HG02840 (cell line): ENCODE measurements at regions not wholly inside any gene's neighbourhood (a gene's known extent, or its start where the extent isn't known, plus 50 kb on each side); places are given as distances from the start of the nearest gene placed in this dataset.

Experiments used
- ATAC-seq: cut with Tn5 transposase; IDR thresholded peaks from one replicate; pipeline ENCODE4 v1.9.1; 2021; ENCODE audit warnings: mild to moderate bottlenecking, moderate library complexity, moderate number of reproducible peaks; ENCODE audit not compliant: unreplicated experiment, low FRiP score

DNA sequence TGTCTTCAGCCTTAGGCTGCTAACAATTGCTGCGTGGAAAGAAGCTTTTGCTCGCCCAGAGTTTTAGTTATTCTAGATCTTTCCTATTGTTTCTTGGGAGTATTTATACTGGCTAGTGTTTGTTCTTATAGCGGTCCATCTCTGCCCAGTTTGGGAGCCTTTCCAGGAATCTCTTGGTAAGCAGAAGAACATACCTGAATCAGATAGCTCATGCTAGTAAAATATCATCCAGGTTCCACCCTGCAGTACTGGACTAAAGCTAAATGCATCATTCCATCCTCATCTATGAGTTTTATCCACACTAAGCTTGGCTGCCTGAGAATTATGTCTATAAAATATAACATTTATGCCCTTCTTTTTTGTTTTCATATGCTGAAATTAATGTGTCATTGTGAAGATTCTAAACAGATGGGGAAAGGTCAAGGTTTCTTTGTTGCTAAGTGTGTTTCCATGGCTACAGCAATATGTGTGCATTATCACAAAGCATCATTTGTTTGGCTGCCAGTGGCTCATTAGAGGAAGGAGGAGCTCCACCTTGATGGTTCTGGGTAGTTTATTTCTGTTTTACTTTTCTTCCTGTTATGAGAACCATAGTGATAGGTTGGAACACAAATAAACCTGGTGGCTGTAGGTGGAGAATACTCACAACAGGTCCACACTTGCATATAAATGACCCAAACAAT is 182.8 kb downstream of the PIK3C3 start:
- no peak for ATAC-seq

DNA sequence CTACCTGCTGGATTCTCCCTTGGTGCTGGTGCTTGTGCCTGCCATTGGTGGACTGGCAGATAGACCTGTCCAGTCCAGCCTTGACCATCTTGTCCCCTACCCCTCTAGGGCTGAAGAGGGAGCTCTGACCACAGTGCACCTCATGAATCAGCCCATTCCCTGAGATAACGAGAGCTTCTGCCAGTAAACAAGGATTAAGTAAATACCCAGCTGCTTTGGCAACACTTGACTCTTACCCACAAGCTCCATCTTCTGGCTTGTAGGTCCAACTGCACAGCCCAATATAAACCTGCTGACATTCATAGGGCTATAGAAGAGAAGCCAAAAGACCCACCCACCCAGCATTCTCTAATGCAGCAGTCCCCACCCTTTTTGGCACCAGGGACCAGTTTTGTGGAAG is 186.4 kb downstream of the PIK3C3 start:
- no peak for ATAC-seq

DNA sequence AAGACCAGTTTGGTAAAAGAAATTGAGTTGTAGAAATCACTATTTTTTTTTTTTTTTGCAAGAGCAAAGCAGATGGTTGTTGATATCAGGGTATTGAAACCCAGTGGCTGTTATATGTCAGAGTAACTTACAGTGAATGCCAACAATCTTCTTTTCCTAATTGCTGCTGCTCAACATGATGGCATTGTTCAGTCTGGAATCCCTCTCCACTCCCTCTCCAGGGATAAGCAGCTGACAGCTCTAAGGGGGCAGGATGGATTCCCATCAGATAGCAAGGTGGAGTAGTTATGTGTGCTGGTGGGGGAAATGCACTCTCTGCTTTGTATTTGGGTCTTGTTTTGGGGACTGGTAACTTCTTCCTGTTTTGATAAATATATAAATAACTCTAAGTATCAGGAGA is 200.0 kb downstream of the PIK3C3 start:
- ATAC-seq = no peak

DNA sequence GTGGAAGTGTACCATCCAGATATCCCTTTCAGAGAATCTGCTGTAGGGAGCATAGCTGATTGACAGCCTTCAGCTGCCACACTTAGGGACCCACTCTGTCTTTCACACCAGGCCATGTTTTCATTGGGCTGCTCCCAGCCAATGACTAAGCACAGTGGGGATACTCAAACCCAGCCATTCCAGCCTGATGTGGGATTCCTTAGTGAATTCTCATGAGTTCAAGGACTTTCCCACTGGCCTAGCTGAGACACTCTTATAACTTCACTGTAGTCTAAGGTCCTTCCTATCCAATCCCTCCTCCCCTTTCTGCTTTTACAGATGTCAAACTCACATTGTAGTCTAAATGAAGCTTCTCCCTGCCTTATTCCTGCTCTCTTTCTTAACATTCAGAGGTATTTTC is 201.2 kb downstream of the PIK3C3 start:
- no peak for ATAC-seq

DNA sequence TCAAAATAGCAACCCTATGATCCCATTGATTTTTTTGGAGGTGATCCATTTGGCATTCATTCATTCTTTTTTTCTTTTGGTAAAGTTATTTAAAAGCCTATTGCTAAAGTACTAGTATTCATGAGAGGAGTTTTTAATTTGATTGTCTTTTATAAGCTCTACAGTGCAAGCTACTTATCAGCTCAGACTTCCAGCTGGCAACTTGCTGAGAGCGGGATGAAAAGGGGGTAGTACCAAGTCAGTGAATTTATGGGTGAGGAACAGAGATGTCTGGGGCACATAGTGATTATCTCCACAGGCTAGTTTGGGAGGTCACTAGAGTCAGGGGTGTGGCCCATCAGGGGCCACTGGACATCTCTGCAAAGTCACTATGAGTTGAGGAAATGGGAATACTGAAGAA is 202.4 kb downstream of the PIK3C3 start:
- ATAC-seq = no peak

DNA sequence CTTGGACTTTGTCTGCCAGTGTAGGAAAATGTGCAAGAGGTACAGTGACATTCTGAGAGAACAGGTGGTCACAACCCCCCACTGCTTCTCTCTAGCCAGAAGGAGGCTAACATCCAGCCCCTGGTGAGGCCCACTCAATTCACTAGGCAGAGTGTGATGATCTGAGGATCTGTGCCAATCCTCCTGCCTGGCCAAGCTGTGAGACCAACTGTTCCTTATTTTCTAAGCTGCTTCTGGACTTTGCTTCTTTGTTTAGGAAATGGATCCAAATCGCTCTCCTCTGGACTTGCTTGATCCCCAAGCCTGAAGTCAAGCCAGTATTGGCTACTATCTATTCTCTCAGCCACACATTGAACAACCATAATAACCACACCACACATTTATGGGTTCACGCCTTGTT is 202.8 kb downstream of the PIK3C3 start:
- ATAC-seq = no peak

DNA sequence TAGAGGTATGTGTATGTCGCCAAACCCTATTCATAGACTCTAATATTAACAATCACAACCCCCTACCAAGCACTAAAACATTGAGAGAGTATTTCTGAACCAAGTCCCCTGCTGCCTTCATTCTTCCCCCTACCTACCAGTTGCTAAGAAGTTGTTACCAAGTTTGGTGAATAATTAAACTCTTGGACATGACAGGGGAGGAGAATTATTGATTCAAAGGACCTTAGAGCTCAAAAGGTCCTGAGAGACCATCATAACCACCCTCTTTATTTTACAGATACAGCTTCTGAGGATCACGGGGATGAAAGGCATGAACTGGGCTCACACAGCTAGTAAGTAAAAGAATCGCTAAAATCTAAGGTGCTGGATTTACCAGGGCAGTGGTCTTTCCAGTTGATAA is 204.1 kb downstream of the PIK3C3 start:
- no peak for ATAC-seq

DNA sequence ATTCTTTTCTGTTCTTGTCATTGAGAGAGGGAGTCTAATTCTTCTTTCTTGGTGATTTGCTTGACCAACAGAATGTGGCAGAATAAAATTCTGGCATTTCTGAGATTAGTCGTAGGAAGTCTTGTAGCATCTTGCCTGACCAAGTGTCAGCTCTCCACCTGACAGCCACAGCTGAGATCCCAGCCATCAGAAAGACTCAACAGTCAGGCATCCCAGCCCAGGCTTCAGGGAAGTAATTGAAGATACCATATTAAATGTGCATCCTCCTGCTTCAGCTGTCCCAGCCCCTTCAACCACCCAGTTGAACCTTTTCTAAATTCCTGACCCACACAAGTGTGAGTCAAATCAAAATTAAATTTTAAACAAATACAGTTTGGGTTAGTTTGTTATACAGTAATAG is 208.3 kb downstream of the PIK3C3 start:
- ATAC-seq = no peak

DNA sequence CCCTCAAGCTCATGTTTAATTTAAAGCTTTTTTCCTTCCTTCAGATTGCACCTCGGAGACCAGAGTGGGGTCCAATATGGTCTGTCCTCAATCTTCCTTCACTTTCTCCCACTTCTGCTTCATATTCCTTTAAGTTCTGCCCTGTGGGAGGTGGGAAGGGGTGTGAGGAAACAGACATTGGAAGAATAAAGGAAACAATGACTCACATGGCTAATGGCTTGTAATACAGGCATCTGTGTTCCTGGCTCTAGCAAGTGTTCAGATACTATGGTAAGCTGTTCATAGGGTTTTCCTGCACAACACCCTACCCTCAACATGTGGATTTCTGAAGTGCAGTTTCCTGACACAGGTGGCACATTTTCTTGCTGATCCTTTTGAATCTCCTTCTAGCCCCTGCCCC is 209.5 kb downstream of the PIK3C3 start:
- no peak for ATAC-seq

DNA sequence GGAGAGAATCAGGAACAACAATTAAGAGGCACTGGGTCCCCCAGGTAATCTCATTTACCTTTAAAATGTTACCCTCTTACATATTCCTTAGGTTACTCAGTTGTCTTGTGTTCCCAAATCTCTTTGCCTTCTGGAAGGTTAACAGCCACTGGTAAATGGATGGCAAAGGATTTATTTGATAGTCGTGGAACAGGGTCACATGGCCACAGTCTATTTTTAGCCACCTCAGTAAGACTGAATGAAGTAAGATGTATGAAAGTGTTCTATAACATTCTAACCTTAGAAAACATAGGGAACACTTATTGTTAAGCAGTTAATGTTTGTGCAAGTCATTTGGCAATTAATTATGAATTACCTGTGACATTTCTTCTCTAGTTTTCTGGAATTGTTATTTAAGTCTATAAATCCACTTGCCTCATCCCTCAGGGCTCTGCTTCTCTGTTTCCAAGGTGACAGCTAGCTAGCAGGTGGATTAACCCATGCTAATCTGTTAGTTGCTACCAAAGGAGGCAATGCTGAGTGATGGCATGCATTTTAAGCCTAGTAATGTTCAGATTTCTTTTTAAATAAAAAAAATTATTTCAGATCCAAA is 211.0 kb downstream of the PIK3C3 start:
- no peak for ATAC-seq

DNA sequence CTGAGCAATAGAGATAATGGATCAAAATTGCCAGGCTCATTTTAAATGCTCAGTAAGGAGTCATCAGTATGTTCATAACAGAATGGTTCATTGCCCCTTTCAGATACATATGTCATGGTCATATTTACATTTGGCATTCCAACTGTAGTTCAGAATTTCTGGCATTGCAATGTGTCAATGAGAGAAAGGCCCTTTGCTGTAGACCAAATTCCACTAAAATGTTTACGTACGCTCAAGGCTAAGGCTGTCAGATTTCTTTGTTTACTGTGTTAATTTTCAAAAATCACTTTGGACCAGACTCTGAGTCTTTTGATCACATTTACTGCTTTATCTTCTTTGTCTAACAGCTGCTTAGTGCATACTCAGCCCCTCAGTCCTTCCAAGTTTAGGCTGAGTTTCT is 213.5 kb downstream of the PIK3C3 start:
- ATAC-seq = no peak

DNA sequence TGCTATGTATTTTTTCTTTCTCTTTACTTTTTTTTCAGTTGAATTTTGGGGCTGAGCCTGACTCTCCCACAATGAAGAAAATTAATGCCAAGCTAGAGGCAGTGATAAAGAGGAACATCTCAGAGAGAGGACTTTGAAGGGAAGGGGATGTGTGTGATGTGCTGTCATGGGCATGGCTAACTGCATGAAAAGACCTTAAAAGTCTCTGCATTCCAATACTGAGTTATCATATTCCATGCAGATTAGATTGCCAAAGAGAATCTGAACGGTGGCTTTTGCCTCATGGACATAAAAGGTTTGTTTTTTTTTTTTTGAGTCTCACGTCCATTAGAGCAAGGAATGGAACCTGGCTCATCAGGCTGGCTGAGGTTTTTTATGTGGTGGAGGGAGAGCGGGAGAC is 213.9 kb downstream of the PIK3C3 start:
- ATAC-seq = no peak

DNA sequence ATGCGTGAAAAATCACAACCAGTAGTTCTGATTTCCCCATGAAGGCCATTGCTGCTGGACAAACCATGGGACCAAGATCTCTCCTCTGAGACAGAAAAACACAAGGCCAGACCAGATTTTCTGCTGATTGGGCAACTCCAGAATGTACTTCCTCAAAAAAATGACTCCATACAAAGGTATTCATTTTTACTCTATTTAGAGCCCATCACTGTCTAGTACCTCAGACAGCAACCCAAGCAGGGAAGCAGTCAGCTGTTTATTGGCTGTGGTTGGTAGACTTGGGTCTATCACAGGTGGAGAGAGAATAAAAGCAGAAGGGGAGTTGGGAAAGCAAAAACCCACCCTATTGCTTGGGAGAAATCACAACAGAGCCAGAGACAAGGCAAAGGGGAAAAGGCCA is 219.9 kb downstream of the PIK3C3 start:
- ATAC-seq = no peak

DNA sequence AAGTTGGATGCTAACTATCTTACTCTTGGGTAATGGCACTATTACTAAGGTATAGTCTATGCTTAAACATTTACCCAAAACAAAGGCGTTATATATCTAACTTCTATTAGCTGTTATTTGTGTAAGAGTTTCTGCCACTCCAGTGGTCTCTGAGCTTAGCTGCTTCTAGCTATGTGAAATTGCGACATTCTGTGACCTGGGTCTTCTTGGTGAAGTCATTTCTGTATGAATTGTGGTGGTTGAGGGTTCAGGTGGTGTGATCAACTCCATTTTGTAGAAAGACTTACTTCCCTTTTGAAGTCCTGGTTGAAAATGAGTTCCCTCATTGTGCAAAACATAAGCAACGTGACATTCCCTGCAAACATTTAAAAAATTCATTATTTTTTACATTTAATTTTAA is 221.6 kb downstream of the PIK3C3 start:
- ATAC-seq = no peak

DNA sequence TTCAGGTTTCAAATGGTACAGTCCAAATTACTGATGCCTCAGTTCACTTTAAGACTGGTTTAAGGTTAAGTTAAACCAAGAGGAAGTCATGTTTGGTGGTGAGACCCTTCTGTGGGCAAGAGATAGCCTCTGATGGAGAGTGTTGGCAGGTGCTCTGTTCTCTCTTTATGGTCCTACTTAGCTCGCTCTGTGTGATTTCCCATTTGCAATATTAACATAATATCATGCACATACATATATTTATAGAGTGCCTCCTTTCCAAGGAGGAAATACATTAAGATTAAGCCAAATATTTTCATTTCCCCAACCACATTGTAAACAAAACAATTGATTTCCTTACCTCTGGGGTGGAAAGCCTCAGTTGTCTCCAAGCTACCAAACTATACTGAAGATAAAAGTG is 222.4 kb downstream of the PIK3C3 start:
- no peak for ATAC-seq

DNA sequence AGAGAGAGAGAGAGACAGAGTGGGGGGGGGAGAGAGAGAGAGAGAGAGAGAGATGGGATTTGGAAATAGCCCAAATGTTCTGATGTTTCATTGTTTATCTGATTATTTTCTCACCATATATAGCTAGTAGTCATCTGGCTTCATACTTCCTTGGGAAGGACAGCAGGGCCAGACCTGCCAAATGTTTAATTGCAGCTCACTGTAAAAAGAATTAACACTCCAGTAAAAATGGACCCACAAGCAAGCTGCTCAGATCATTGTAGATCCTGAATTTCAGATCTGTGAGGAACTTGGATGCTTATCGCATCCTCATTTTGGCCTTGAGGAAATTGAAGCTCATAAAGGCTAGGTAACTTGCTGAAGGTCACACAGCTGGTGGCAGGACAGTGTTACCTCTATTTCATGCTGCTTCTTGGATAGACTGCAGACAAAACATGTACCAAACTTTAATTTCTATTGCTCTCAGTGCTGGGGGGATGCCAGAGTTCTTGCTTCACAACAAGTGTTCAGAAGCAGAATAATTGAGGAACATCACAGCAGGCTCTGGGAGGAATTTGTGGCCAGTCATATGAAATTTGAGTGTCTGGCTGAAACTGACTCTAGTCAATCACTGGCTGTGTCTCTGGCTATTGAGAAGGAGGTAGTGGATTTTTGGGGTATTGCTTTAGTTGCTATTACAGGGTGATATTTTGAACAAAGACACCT is 223.5 kb downstream of the PIK3C3 start:
- no peak for ATAC-seq

DNA sequence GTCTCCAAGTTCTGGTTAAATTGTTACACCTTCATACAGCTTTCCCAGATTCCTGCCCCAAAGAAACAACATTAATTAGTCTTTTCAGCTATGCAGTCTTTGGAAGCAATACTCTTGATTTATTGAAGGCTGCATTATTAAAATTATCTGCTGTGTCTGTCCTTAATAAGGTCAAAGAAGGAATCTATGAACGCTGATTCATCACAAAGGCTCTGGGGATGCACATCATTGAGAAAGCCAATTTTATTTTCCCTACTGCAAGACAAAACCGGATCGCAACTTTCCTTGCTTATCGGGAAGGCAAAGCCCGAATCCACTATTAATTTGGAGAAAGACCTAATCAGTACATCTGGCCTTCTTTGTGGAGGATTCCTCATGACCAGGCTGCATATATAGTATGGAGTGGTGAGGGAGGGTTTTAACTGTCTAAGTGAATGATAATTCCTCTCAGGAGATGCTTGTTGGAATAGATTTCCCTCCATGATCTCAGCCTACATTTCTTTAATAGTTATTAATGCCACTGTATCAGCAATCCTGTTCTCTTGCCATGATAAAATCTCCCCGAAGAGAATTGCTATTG is 224.6 kb downstream of the PIK3C3 start:
- no peak for ATAC-seq

DNA sequence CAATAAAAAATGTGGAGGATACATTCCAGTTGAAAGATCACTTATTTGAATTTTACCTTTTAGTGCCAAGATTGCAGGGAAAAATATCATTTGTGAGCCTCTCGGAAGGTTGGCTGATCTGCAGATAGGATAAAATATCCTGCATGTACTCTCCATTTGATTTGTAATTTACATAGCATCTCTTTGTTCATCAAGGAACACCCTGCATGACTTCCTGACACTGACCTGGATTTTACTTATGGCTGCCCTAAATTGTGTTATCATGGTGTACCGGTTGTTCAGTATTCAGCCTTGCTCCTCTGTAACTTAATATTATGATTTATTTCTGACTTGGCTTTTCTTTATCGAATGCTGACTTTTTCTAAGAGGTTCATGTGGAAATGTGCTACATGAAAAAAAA is 226.4 kb downstream of the PIK3C3 start:
- ATAC-seq = no peak

DNA sequence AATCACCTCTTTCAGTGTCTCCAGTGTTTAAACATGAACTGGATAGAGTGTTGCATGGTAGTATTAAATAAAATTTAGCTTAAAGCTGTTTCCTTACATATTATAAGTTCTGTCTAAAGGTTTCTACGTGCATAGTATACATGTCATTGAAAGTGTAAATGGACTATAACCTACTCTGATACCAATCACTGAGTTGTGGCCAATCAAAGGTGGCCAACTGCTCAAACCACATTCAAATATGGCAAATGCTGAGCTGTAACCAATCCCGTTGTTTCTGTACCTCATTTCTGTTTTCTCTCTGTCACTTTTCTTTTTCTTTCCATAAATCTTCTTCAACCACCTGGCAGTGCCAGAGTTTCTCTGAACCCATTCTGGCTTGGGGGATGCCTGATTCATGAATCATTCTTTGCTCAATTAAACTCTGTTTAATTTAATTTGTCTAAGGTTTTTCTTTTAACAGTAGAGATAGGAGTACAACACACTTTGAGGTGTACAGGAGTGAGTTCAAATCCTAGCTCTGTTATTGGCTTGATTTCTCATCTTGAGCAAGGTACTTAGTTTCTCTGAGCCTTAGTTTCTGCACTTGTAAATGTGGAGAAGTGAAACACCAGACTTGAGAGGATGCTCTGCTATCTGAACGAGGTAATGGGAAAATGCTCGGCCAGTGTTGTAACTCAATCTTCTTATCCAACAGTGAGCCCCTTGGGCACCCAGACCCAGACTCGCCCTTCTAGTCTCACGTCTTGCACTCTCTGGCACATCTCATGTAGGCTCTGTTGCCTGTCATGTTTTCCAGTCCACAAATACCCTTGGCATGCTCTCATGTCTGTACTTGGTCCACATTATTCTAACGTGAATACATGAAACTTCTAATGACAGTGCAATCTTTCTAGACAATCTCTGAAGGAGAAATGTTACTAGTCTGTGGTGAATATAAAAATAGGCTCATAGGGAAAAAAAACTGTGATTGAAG is 228.0 kb downstream of the PIK3C3 start:
- no peak for ATAC-seq

DNA sequence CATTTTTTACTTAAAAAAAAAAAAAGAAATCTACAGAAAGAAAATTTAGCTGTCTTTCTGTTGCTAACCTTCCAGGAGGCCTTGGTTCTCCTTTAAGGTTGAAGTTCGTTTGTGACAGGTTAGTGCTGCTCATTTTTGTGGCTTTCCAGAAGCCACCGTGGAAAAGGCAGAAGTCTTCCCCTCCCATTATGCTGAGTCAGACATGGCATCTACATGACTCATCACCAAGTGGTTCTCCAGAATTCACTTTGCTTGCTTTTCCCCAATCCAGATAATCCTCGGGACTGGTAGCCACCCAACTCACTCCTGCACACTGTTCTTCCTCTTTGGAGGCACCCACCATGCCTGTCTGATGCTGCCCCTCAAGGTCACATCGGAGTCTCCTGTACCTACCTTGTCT is 228.7 kb downstream of the PIK3C3 start:
- ATAC-seq = no peak
